OCI-LY3 (cell line): ENCODE measurements at regions not wholly inside any gene's neighbourhood (a gene's known extent, or its start where the extent isn't known, plus 50 kb on each side); places are given as distances from the start of the nearest gene placed in this dataset.

Experiments used
- H2AFZ ChIP-seq: fragments of 200-600, 300-600 bp; shearing (Covaris generic); 2 replicates; pipeline ENCODE4 v1.6.0; 2014; ENCODE audit warnings: antibody characterized with exemption, low read depth, low read length
- H3K27ac ChIP-seq: fragments of 200-600, 300-600 bp; sonication (generic); 2 replicates; pipeline ENCODE4 v1.5.1; 2014; ENCODE audit warnings: mild to moderate bottlenecking, low read length, moderate library complexity, mixed read lengths
- H3K27me3 ChIP-seq: fragments of 200-600, 300-600 bp; sonication (generic); 2 replicates; pipeline ENCODE4 v1.6.1; 2014; ENCODE audit warnings: low read depth, low read length, mixed read lengths
- H3K36me3 ChIP-seq: fragments of 200-600, 300-600 bp; sonication (generic); replicated peaks from 2 replicates; pipeline ENCODE3; 2014; ENCODE audit warnings: low read depth, low read length, mixed read lengths
- H3K4me1 ChIP-seq: fragments of 300-600, 200-600 bp; sonication (generic); 2 replicates; pipeline ENCODE4 v1.6.1; 2014; ENCODE audit warnings: low read length, mixed read lengths
- H3K4me2 ChIP-seq: fragments of 200-600, 300-600 bp; sonication (generic); 2 replicates; pipeline ENCODE4 v1.6.1; 2014; ENCODE audit warnings: low read length, mixed read lengths
- H3K4me3 ChIP-seq: fragments of 300-600, 200-600 bp; sonication (generic); 2 replicates; pipeline ENCODE4 v1.5.1; 2014; ENCODE audit warnings: antibody characterized with exemption, mild to moderate bottlenecking, low read length, moderate library complexity
- H3K79me2 ChIP-seq: fragments of 300-600, 200-600 bp; shearing (Covaris generic); 2 replicates; pipeline ENCODE4 v1.6.1; 2014; ENCODE audit warnings: mild to moderate bottlenecking, low read length, mixed read lengths
- H3K9ac ChIP-seq: fragments of 300-600, 200-600 bp; shearing (Covaris generic); 2 replicates; pipeline ENCODE4 v1.6.0; 2014; ENCODE audit warnings: mild to moderate bottlenecking, low read length, moderate library complexity
- H3K9me3 ChIP-seq: fragments of 200-600, 300-600 bp; shearing (Covaris generic); 2 replicates; pipeline ENCODE4 v1.6.1; 2014; ENCODE audit warnings: low read length, mixed read lengths; ENCODE audit not compliant: insufficient read depth
- H4K20me1 ChIP-seq: fragments of 200-600, 300-600 bp; sonication (generic); 2 replicates; pipeline ENCODE4 v1.6.1; 2016; ENCODE audit warnings: low read length, mixed read lengths; ENCODE audit not compliant: insufficient read depth
- EZH2phosphoT487 ChIP-seq: fragments of 200-600 bp; shearing (Covaris generic); IDR thresholded peaks from 2 replicates; pipeline ENCODE4 v1.6.1; 2018; ENCODE audit warnings: antibody characterized with exemption, mixed run types, low read depth
- TF ChIP-seq, protein P1 (sequence below): fragments of 200-600, 300-600 bp; sonication (generic); IDR thresholded peaks from 2 replicates; pipeline ENCODE4 v1.5.1; 2014; ENCODE audit warnings: antibody characterized with exemption, low read length, low read depth

- Histone ChIP-seq H3K9ac (no peak overlapping the region), H3K36me3 (no peaks in the 10 kb centered on the region), H2AFZ (no peak overlapping the region), H3K27ac (no peak overlapping the region), H3K4me3 (no peak overlapping the region), H3K4me2 (no peak overlapping the region), H3K9me3 (no peaks in the 10 kb centered on the region), H3K27me3 (no peaks in the 10 kb centered on the region), H4K20me1 (no peaks in the 10 kb centered on the region), H3K79me2 (no peaks in the 10 kb centered on the region), H3K4me1 (no peaks in the 10 kb centered on the region)
- no peak for TF ChIP-seq EZH2phosphoT487
- TF ChIP-seq, protein P1, sequence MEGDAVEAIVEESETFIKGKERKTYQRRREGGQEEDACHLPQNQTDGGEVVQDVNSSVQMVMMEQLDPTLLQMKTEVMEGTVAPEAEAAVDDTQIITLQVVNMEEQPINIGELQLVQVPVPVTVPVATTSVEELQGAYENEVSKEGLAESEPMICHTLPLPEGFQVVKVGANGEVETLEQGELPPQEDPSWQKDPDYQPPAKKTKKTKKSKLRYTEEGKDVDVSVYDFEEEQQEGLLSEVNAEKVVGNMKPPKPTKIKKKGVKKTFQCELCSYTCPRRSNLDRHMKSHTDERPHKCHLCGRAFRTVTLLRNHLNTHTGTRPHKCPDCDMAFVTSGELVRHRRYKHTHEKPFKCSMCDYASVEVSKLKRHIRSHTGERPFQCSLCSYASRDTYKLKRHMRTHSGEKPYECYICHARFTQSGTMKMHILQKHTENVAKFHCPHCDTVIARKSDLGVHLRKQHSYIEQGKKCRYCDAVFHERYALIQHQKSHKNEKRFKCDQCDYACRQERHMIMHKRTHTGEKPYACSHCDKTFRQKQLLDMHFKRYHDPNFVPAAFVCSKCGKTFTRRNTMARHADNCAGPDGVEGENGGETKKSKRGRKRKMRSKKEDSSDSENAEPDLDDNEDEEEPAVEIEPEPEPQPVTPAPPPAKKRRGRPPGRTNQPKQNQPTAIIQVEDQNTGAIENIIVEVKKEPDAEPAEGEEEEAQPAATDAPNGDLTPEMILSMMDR: no peak
Observed at GRCh38 chr1:80582980-80583379, 1217.8 kb upstream of the ADGRL2 start.

GRCh38 chr1:80579055-80579454, 1221.7 kb upstream of the ADGRL2 start:
- no peaks in the 10 kb centered on the region for H3K36me3 ChIP-seq
- TF ChIP-seq EZH2phosphoT487: no peak
- TF ChIP-seq, protein P1: no peak
- no peaks in the 10 kb centered on the region for H3K79me2 ChIP-seq
- H3K4me3 ChIP-seq: no peak overlapping the region
- H2AFZ ChIP-seq: no peak overlapping the region
- no peak overlapping the region for H3K4me2 ChIP-seq
- H3K4me1 ChIP-seq: no peaks in the 10 kb centered on the region
- H3K9me3 ChIP-seq: no peaks in the 10 kb centered on the region
- H3K9ac ChIP-seq: no peak overlapping the region
- H3K27ac ChIP-seq: no peak overlapping the region
- no peaks in the 10 kb centered on the region for H4K20me1 ChIP-seq
- no peaks in the 10 kb centered on the region for H3K27me3 ChIP-seq

GRCh38 chr1:80566867-80567266, 1233.9 kb upstream of the ADGRL2 start:
- no peaks in the 10 kb centered on the region for H3K9me3 ChIP-seq
- no peaks in the 10 kb centered on the region for H3K36me3 ChIP-seq
- no peaks in the 10 kb centered on the region for H3K27me3 ChIP-seq
- H2AFZ ChIP-seq: no peak overlapping the region
- no peaks in the 10 kb centered on the region for H3K79me2 ChIP-seq
- TF ChIP-seq, protein P1: no peak
- no peak for TF ChIP-seq EZH2phosphoT487
- H3K27ac ChIP-seq: no peak overlapping the region
- no peaks in the 10 kb centered on the region for H4K20me1 ChIP-seq
- no peaks in the 10 kb centered on the region for H3K4me1 ChIP-seq
- H3K9ac ChIP-seq: no peak overlapping the region
- no peak overlapping the region for H3K4me2 ChIP-seq
- no peak overlapping the region for H3K4me3 ChIP-seq

GRCh38 chr1:80566123-80566522, 1234.6 kb upstream of the ADGRL2 start:
- no peaks in the 10 kb centered on the region for H3K36me3 ChIP-seq
- H3K9me3 ChIP-seq: no peaks in the 10 kb centered on the region
- no peaks in the 10 kb centered on the region for H3K4me1 ChIP-seq
- no peak overlapping the region for H3K27ac ChIP-seq
- no peaks in the 10 kb centered on the region for H3K79me2 ChIP-seq
- H3K4me2 ChIP-seq: no peak overlapping the region
- H3K9ac ChIP-seq: no peak overlapping the region
- TF ChIP-seq EZH2phosphoT487: no peak
- TF ChIP-seq, protein P1: no peak
- no peaks in the 10 kb centered on the region for H3K27me3 ChIP-seq
- no peak overlapping the region for H3K4me3 ChIP-seq
- no peak overlapping the region for H2AFZ ChIP-seq
- H4K20me1 ChIP-seq: no peaks in the 10 kb centered on the region
